ENCODE measurements at regions not wholly inside any gene's neighbourhood (a gene's known extent, or its start where the extent isn't known, plus 50 kb on each side); places are given as distances from the start of the nearest gene placed in this dataset.

GRCh38 chr2:138902239-138902871 is 122.2 kb upstream of the NXPH2 start:
- no peaks in the 10 kb centered on the region for H3K9me3 ChIP-seq (ENCODE audit: control insufficient read depth, insufficient read depth, low read depth, low read length)
- H3K4me1 ChIP-seq (ENCODE audit: control insufficient read depth, insufficient read depth, low read length): no peaks in the 10 kb centered on the region
- no peak overlapping the region for H3K4me3 ChIP-seq (ENCODE audit: low read depth, low read length)
- CTCF ChIA-PET: no interaction called here
- POLR2A ChIA-PET: no interaction called here
- H3K27ac ChIP-seq (ENCODE audit: extremely low read depth, low read depth, low read length): no peak overlapping the region
- no peaks in the 10 kb centered on the region for H3K36me3 ChIP-seq (ENCODE audit: control insufficient read depth in 2 of 2, insufficient read depth in 1 of 2, low read length in 2 of 2)
- TF ChIP-seq ZNF473 (tag by site-specific recombination; IDR thresholded peaks at IDR 0.05) (no peak), GLIS1 (tag by site-specific recombination; IDR thresholded peaks at IDR 0.05) (no peak), ZNF677 (tag by site-specific recombination; IDR thresholded peaks at IDR 0.05) (no peak), ZNF112 (tag by site-specific recombination; IDR thresholded peaks at IDR 0.05) (no peak), REST (tag by site-specific recombination; IDR thresholded peaks at IDR 0.05) (no peak)

GRCh38 chr2:138901530-138901929 is 121.3 kb upstream of the NXPH2 start:
- H3K4me3 ChIP-seq (ENCODE audit: low read depth, low read length): no peak overlapping the region
- ChIA-PET POLR2A (no interaction called here), CTCF (no interaction called here)
- H3K36me3 ChIP-seq (ENCODE audit: control insufficient read depth in 2 of 2, insufficient read depth in 1 of 2, low read length in 2 of 2): no peaks in the 10 kb centered on the region
- no peaks in the 10 kb centered on the region for H3K9me3 ChIP-seq (ENCODE audit: control insufficient read depth, insufficient read depth, low read depth, low read length)
- no peaks in the 10 kb centered on the region for H3K4me1 ChIP-seq (ENCODE audit: control insufficient read depth, insufficient read depth, low read length)
- no peak overlapping the region for H3K27ac ChIP-seq (ENCODE audit: extremely low read depth, low read depth, low read length)
- TF ChIP-seq ZNF266 (tag by site-specific recombination; IDR thresholded peaks at IDR 0.05; ENCODE audit: low read depth) (no peak), KLF9 (tag by site-specific recombination; IDR thresholded peaks at IDR 0.05; ENCODE audit: low read depth) (no peak), ZNF792 (tag by site-specific recombination; IDR thresholded peaks at IDR 0.05) (no peak), ZXDB (tag by site-specific recombination; IDR thresholded peaks at IDR 0.05) (no peak), ZNF776 (tag by site-specific recombination; IDR thresholded peaks at IDR 0.05; ENCODE audit: borderline replicate concordance) (no peak), GLIS2 (tag by site-specific recombination; IDR thresholded peaks at IDR 0.05) (no peak), ZSCAN4 (tag by site-specific recombination; IDR thresholded peaks at IDR 0.05) (no peak), ZNF324 (tag by site-specific recombination; IDR thresholded peaks at IDR 0.05) (no peak), SP2 (tag by site-specific recombination; IDR thresholded peaks at IDR 0.05) (no peak), GLI4 (tag by site-specific recombination; IDR thresholded peaks at IDR 0.05) (no peak), KLF10 (tag by site-specific recombination; IDR thresholded peaks at IDR 0.05) (no peak), ZNF16 (tag by site-specific recombination; IDR thresholded peaks at IDR 0.05; ENCODE audit: low read depth) (no peak), ZBTB10 (tag by site-specific recombination; IDR thresholded peaks at IDR 0.05) (no peak), ZNF670 (tag by site-specific recombination; IDR thresholded peaks at IDR 0.05; ENCODE audit: low read depth) (no peak), ZNF768 (tag by site-specific recombination; IDR thresholded peaks at IDR 0.05) (no peak)
